Upper lobe of right lung (tissue), 1 donor: ENCODE measurements at regions not wholly inside any gene's neighbourhood (a gene's known extent, or its start where the extent isn't known, plus 50 kb on each side); places are given as distances from the start of the nearest gene placed in this dataset.

ENCODE experiments used
- ATAC-seq: fragments of 200-7000 bp; cut with Tn5 transposase; one replicate; pipeline ENCODE4 v1.9.1; 2020; ENCODE audit warnings: mild to moderate bottlenecking, moderate library complexity
- DNase-seq: peaks from one replicate; pipeline ENCODE4 v3.0.0-alpha.2; 2020
- H3K27ac ChIP-seq: fragments of 200-600 bp; one replicate; pipeline ENCODE4 v1.8.0; 2022
- H3K27me3 ChIP-seq: fragments of 200-600 bp; one replicate; pipeline ENCODE4 v1.8.0; 2022; ENCODE audit warnings: mild to moderate bottlenecking
- H3K36me3 ChIP-seq: fragments of 200-600 bp; one replicate; pipeline ENCODE4 v1.8.0; 2022
- H3K4me1 ChIP-seq: fragments of 200-600 bp; one replicate; pipeline ENCODE4 v1.8.0; 2022
- H3K4me3 ChIP-seq: fragments of 200-600 bp; one replicate; pipeline ENCODE4 v1.8.0; 2022; ENCODE audit warnings: mild to moderate bottlenecking
- H3K9me3 ChIP-seq: fragments of 200-600 bp; one replicate; pipeline ENCODE4 v1.8.0; 2022
- intact Hi-C: fragments of 100-400 bp; cut with DNase I; formaldehyde crosslinking; loops from one replicate; pipeline ENCODE4 v1.11.0; 2022
- TF ChIP-seq, protein P1 (sequence below): fragments of 200-600 bp; IDR thresholded peaks from one replicate; pipeline ENCODE4 v1.8.0; 2022; ENCODE audit warnings: antibody characterized with exemption
- donor health status: DM: no; HTN: yes; CAD: no; lungs with severe emphysema.

DNA sequence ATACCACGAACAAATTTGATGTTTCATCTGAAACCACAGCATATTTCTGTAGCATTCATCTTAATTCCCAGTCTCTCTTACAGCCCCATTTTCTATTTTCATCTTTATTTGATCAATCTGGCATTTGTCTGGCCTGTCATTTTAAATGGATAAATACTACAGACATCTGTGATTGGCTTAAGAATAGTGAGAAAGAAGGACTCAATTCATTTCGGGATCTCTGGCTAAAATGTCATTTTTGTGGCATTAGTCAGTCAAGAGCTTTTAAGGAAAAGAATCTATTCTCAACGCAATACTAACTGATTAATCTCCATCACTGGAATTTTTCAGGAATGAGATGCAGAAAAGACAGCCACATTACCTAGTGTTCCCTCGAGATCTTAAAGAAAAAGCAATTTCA, 585.9 kb downstream of the IRS1 start:
- TF ChIP-seq, protein P1, sequence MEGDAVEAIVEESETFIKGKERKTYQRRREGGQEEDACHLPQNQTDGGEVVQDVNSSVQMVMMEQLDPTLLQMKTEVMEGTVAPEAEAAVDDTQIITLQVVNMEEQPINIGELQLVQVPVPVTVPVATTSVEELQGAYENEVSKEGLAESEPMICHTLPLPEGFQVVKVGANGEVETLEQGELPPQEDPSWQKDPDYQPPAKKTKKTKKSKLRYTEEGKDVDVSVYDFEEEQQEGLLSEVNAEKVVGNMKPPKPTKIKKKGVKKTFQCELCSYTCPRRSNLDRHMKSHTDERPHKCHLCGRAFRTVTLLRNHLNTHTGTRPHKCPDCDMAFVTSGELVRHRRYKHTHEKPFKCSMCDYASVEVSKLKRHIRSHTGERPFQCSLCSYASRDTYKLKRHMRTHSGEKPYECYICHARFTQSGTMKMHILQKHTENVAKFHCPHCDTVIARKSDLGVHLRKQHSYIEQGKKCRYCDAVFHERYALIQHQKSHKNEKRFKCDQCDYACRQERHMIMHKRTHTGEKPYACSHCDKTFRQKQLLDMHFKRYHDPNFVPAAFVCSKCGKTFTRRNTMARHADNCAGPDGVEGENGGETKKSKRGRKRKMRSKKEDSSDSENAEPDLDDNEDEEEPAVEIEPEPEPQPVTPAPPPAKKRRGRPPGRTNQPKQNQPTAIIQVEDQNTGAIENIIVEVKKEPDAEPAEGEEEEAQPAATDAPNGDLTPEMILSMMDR: no peak

DNA sequence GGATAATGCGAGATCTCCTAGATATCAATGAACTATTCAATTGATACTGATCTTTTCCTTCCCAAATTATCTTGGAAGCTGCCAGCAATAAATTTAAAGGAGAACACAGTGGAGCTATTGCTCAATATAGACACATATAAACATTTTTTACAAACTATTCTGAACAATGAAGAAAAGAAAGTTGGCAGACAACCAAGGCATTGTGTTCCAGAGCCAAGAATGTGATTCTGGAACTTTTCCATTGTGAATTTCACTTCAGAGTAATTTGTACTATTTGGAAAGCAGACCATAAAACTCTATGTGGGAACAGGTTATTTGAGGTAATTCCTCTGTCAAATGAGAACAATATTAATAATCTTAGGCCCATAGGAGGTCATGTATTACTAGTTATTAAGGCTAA, 588.2 kb downstream of the IRS1 start:
- TF ChIP-seq, protein P1: no peak
- DNase-seq (no peak), ATAC-seq (no peak)
- Histone ChIP-seq H3K36me3 (no peaks in the 10 kb centered on the region), H3K4me1 (no peaks in the 10 kb centered on the region), H3K9me3 (no peaks in the 10 kb centered on the region), H3K27ac (no peak overlapping the region), H3K27me3 (no peaks in the 10 kb centered on the region), H3K4me3 (no peak overlapping the region)
- intact Hi-C loops: no loop called here

More for the DNA sequence above, 585.9 kb downstream of the IRS1 start:
- DNase-seq: no peak
- H3K4me1 ChIP-seq: no peaks in the 10 kb centered on the region
- H3K9me3 ChIP-seq: no peaks in the 10 kb centered on the region
- ATAC-seq: no peak
- intact Hi-C loops: no loop called here
- H3K27me3 ChIP-seq: no peaks in the 10 kb centered on the region
- no peak overlapping the region for H3K27ac ChIP-seq
- no peaks in the 10 kb centered on the region for H3K36me3 ChIP-seq
- H3K4me3 ChIP-seq: no peak overlapping the region

DNA sequence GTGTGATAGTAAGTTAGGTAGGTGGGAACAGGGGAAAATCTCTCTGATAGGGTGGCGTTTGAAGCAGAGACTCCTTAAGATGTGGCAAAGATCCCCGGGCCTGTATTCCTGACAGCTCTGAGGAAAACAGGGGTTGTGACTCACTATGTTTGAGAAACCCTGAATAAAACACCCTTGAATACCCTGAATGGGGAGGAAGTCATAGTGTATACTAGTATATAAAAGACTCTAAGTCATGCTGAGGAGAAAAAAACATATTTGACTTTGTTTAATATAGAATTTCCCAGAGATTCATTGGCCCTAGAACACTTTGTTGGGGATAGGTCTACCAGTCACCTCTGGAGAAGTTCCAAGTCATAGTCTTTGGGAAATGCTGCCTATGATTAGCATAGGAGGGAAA, 590.9 kb downstream of the IRS1 start:
- ATAC-seq (no peak), DNase-seq (no peak)
- intact Hi-C loops: no loop called here
- Histone ChIP-seq H3K4me1 (no peaks in the 10 kb centered on the region), H3K36me3 (no peaks in the 10 kb centered on the region), H3K27ac (no peak overlapping the region), H3K9me3 (no peaks in the 10 kb centered on the region), H3K27me3 (no peaks in the 10 kb centered on the region), H3K4me3 (no peak overlapping the region)
- TF ChIP-seq, protein P1: no peak

DNA sequence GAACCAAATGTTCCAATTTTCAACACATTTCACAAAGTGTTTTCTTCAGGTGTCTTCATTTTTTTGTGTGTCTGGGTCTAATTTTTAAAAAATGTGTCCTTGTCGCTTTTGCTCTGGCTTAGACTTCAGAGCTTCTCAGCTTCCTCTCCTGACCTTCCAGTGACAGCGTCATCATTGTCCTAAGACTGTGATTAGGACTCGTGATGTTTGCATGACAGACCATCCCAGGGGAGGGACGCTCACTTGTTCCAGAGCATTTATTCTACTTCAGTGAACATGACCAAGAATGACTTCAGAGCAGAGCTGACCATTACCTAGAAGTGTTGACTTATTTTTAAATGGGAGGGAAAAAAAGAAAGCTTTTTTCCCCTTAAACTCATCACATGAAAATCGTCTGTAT, 591.9 kb downstream of the IRS1 start:
- Histone ChIP-seq H3K4me3 (no peak overlapping the region), H3K9me3 (no peaks in the 10 kb centered on the region), H3K27ac (no peak overlapping the region), H3K27me3 (no peaks in the 10 kb centered on the region), H3K4me1 (no peaks in the 10 kb centered on the region), H3K36me3 (no peaks in the 10 kb centered on the region)
- DNase-seq (no peak), ATAC-seq (no peak)
- intact Hi-C loops: no loop called here
- TF ChIP-seq, protein P1: no peak

DNA sequence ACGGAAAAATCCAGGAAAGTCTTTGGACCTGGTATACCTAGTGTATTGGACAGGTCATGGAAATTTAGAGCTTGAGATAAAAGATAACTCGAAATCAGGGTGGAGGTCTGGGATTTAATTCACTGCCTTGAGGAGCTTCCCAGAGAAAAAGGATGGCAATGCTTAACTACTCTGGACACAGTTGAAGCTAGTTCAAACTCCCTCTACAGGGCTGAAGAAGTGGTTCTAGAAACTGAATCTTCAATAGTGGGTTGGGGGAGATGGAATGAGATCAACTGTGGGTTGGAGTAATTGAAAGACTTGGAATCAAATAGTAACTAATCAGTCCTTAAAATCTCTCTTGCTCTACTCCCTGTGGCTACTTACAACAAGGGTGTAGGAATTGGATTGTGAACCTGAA, 600.1 kb downstream of the IRS1 start:
- no peak overlapping the region for H3K27ac ChIP-seq
- no peaks in the 10 kb centered on the region for H3K9me3 ChIP-seq
- no peaks in the 10 kb centered on the region for H3K27me3 ChIP-seq
- no peak overlapping the region for H3K4me3 ChIP-seq
- no peak for DNase-seq
- no peaks in the 10 kb centered on the region for H3K36me3 ChIP-seq
- TF ChIP-seq, protein P1: no peak
- H3K4me1 ChIP-seq: no peaks in the 10 kb centered on the region
- ATAC-seq: no peak
- intact Hi-C loops: no loop called here

DNA sequence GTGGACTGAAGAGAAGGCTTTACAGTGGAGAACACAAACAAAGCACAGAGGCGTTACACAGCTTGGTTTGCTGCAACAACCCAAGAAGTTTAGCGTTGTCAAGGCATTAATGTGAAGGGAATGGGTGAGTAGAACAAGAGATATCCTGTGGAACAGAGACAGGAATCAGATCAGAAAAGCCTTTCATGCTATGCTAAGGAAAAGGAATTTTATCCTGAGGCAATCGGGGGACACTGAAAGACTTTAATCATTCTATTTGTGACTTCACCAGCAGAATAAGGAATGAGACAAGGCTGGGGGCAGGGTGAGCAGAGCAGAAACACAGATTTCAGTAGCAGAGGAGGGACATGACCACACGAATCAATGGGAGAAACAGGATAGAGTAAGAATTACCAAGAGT, 600.7 kb downstream of the IRS1 start:
- Histone ChIP-seq H3K4me3 (no peak overlapping the region), H3K4me1 (no peaks in the 10 kb centered on the region), H3K9me3 (no peaks in the 10 kb centered on the region), H3K36me3 (no peaks in the 10 kb centered on the region), H3K27me3 (no peaks in the 10 kb centered on the region), H3K27ac (no peak overlapping the region)
- intact Hi-C loops: no loop called here
- ATAC-seq (no peak), DNase-seq (no peak)
- TF ChIP-seq, protein P1: no peak
